ENCODE measurements at regions not wholly inside any gene's neighbourhood (a gene's known extent, or its start where the extent isn't known, plus 50 kb on each side); places are given as distances from the start of the nearest gene placed in this dataset.
A peak's percentile ranks its signal among the peaks of the same experiment; 100 is the strongest.
"Not testable (repeated sequence)": the region's sequence is repeated elsewhere in the genome, so short reads cannot be mapped to it uniquely, and the experiment has no call there.

DNA sequence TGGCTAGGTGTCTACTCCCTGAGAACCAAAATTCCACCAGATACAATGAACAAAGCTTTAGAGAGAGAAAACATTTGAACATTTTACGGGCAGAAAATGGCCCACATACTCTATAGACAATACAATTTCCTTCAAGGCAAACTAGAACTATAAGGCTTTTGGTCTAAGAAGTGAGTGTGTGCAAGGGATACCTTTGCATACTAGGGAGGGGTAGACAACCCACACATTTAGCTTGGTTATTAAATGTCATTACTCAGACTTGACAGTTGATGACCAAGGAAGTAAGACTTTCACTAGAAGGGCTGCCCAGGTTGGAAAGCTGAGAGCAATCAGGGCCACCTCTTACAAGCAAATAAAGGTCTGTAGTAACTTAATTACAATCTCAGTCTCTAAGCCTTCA, 64.0 kb upstream of the PLEKHM1 start:
- DNase-seq, result not testable (repeated sequence)

- not testable (repeated sequence) for DNase-seq
Measured at GRCh38 chr17:45558821-45559220, 68.3 kb upstream of the PLEKHM1 start.

GRCh38 chr17:45562868-45563267, 72.3 kb upstream of the PLEKHM1 start:
- not testable (repeated sequence) for DNase-seq

- not testable (repeated sequence) for DNase-seq
Measured at GRCh38 chr17:45563283-45563682, 72.8 kb upstream of the PLEKHM1 start.

DNA sequence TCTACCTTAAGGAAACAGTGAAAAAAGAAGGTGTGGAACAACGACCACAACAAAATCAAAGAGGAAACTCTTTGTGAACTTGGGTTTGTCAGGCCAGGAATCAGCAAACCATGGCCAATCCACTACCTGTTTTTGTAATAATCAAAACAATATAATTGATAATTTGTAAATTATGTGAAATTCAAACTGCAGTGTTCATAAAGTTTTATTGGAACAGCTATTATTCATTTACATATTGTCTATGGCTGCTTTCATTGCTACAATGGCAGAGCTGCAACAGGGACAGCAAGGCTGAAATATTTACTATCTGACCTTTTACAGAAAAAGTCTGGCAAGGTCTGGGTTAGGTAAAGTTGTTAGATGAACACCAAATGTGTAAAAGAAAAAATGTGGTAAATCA, 77.8 kb upstream of the PLEKHM1 start:
- DNase-seq, result not testable (repeated sequence)

DNA sequence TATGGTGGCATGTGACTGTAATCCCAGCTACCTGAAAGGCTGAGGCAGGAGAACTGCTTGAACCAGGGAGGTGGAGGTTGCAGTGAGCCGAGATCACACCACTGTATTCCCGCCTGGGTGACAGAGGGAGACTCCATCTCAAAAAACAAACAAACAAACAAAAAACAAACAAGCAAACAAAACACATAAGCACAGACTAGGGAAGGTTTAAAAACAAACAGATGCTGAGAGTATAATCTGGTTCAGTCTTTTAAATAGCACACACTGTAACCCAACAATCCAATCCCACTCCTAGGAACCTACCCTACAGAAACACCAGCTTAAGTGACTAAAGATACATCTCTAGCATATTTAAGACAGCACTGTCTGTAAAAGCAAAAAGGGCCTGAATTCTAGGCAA, 82.8 kb upstream of the PLEKHM1 start:
- not testable (repeated sequence) for DNase-seq

- peak; percentile 50 for DNase-seq
Measured at GRCh38 chr17:45573924-45574770, 83.6 kb upstream of the PLEKHM1 start.

DNA sequence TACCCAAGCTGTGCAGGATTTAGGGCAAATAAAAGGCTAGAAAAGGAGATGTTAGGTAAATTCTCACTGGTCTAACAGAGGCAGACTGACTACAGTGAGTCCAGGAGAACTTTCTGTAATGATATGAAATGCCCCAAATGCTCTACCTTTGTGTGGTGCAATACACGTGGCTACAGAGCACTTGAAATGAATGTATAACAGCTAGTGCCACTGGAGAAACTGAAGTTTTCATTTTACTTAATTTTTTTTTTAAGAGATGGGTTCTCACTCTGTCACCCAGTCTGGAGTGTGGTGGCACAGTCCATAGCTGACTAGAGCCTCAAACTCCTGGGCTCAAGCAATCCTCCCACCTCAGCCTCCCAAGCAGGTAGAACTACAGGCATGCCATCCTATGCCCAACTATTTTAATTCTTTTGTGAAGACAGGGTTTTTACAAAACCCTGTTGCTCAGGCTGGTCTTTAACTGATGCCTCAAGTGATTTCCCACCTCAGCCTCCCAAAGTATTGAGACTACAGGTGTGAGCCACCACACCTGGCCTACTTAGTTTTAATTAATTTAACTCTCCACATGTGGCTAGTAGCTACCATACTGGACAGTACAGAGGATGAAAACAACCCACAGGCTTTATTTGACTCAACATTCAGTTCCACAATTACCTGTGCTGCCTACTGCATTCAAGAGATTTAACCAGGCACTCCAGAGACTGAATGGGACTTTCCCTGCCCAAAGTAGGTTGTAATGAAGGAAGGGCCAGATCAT, 84.8 kb upstream of the PLEKHM1 start:
- DNase-seq, result no peak

- not testable (repeated sequence) for DNase-seq
Measured at GRCh38 chr17:45576527-45577307, 86.2 kb upstream of the PLEKHM1 start.

GRCh38 chr17:45577571-45578279, 87.2 kb upstream of the PLEKHM1 start:
- no peak for DNase-seq

GRCh38 chr17:45578516-45579455, 88.3 kb upstream of the PLEKHM1 start:
- no peak for DNase-seq

- DNase-seq, result no peak
Measured at GRCh38 chr17:45579529-45580495, 89.3 kb upstream of the PLEKHM1 start.

DNA sequence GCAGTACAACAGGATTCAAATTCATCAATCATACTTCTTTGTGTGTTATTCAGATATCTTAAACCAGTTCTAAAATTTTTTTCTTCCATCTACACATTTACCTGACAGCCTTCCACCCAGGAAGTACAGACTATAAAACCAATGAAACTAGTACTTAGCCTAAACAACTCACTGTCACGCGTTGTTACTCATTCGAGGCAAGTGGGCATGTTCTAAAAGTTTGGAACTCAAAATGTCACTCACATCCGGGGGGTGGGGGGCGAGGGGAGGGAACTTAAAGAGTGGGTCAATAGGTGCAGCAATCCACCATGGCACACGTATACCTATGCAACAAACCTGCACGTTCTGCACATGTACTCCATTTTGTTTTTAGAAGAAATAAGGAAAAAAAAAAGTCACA, 90.4 kb upstream of the PLEKHM1 start:
- no peak for DNase-seq

DNA sequence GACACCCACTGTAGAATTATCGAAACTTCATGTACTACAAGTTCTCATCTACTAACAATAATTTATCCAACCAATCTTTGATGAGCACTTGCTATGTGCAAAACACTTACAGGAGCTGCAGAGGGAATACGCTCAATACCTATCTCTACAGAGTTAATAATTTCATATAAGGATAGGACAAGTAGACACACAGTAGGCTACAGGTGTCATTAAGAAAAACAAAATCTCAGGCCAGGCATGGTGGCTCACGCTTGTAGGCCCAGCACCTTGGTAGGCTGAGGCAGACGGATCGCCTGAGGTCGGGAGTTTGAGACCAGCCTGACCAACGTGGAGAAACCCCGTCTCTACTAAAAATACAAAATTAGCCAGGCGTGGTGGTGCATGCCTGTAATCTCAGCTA, 91.3 kb upstream of the PLEKHM1 start:
- DNase-seq, result no peak

- peak; percentile 87 for DNase-seq
Measured at GRCh38 chr17:45584092-45585036, 93.8 kb upstream of the PLEKHM1 start.

DNA sequence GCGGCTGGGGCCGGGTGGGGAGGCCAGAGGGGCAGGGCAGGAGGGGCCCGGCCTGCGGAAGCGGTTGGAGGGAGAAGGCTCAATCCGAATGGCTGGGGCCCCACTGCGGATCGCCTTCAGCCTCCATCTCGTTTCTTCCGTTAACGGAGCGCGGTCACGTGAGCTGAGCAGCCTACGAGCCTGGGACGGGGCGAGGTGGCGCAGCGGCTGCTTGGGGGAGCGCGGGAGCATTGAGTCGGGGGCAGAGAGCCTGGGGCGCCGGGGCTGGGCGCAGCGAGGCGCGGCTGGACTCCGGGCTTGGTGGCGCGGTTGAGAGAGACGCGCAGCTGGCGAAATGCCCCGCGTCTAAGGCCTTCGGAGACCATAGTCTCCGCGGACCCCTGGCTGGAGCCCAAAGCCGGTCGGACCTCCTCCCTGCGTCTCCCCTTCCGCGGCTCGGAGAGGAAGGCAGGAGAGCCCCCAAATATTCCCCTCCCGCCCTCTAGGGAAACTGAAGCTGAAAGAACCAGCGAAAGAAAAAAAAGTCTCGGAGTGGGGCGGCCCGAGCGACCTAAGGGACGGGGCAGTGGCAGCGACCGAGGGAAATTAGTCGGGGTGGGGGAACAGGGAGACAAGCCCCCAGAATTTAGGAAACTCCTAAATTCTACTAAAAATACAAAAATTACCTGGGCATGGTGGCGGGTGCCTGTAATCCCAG, 94.7 kb upstream of the PLEKHM1 start:
- DNase-seq, result peak; percentile 94

- peak; percentile 55 for DNase-seq
Measured at GRCh38 chr17:45585794-45586650, 95.5 kb upstream of the PLEKHM1 start.

DNA sequence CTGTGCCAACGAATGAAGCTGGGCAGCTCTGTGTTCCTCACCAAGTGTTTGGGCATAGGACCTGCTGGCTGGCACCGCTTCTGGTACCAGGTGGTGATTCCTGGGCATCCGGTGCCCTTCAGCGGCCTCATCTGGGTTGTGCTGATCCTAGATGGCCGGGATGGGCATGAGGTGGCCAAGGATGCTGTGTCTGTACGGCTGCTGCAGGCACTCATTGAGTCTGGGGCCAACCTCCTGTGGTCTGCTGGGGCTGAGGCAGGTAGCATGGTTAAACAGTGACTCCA, 96.1 kb upstream of the PLEKHM1 start:
- not testable (repeated sequence) for DNase-seq
